Mesothelial cell of epicardium (in vitro differentiated cells): ENCODE measurements at regions not wholly inside any gene's neighbourhood (a gene's known extent, or its start where the extent isn't known, plus 50 kb on each side); places are given as distances from the start of the nearest gene placed in this dataset.

Source experiments
- DNase-seq, 2 experiments: peaks; one replicate each; pipeline ENCODE4 v3.0.0; 2021; ENCODE audit warnings: low spot score in 2 of 2; ENCODE audit not compliant: unreplicated experiment in 2 of 2
- H3K27ac Mint-ChIP-seq: 2 replicates; pipeline ENCODE4 v1.8.0; 2021; ENCODE audit warnings: mixed read lengths
- H3K27me3 Mint-ChIP-seq: 2 replicates; pipeline ENCODE4 v1.8.0; 2021; ENCODE audit warnings: low read depth, mixed read lengths
- H3K36me3 Mint-ChIP-seq: 2 replicates; pipeline ENCODE4 v1.8.0; 2021; ENCODE audit warnings: mixed read lengths
- H3K4me1 Mint-ChIP-seq: 2 replicates; pipeline ENCODE4 v1.8.0; 2021; ENCODE audit warnings: mixed read lengths
- H3K4me3 Mint-ChIP-seq: 2 replicates; pipeline ENCODE4 v1.8.0; 2021; ENCODE audit warnings: mild to moderate bottlenecking, moderate library complexity, mixed read lengths
- H3K9me3 Mint-ChIP-seq: 2 replicates; pipeline ENCODE4 v1.8.0; 2021; ENCODE audit warnings: mixed read lengths
- CTCF ChIP-seq: fragments of 200-600 bp; sonication (generic); IDR thresholded peaks from one replicate; pipeline ENCODE4 v1.5.0; 2021; ENCODE audit warnings: antibody characterized with exemption; ENCODE audit not compliant: unreplicated experiment

GRCh38 chr2:204360218-204361007, 184.9 kb upstream of the PARD3B start:
- Mint-ChIP-seq H3K27ac (no peak overlapping the region), H3K4me1 (peaks cover 14% of the 10 kb centered on the region), H3K4me3 (no peak overlapping the region), H3K27me3 (peaks cover 1% of the 10 kb centered on the region), H3K36me3 (no peaks in the 10 kb centered on the region), H3K9me3 (no peaks in the 10 kb centered on the region)
- no peak for TF ChIP-seq CTCF
- DNase-seq, result no peak

- H3K27ac Mint-ChIP-seq, result no peak overlapping the region
- H3K27me3 Mint-ChIP-seq, result peaks cover under 1% of the 10 kb centered on the region
- no peaks in the 10 kb centered on the region for H3K9me3 Mint-ChIP-seq
- TF ChIP-seq CTCF, result no peak
- H3K36me3 Mint-ChIP-seq, result no peaks in the 10 kb centered on the region
- H3K4me1 Mint-ChIP-seq, result peaks cover 11% of the 10 kb centered on the region
- DNase-seq, result no peak
- no peak overlapping the region for H3K4me3 Mint-ChIP-seq
Observed at GRCh38 chr2:204361738-204362137, 183.5 kb upstream of the PARD3B start.

DNA sequence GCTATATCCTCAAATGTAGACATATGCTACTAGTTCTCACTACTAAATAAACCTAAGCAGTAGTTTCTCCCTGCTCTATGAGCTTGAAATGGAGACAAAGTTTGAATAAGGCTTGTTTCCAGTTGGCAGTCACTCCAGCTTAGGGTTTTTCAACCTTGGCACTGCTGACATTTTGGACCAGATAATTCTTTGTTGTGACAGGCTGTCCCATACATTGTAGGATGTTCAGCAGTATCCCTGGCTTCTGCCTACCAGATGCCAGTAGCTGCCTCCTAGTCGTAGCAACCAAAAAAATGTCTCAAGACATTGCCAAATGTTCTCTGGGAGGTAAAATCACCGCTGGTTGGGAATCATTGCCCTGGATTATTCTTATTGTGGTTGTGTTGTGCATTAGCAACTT, 182.7 kb upstream of the PARD3B start:
- no peak for DNase-seq
- Mint-ChIP-seq H3K4me3 (no peak overlapping the region), H3K4me1 (peaks cover 4% of the 10 kb centered on the region)

GRCh38 chr2:204363513-204363912, 181.8 kb upstream of the PARD3B start:
- no peak overlapping the region for H3K4me3 Mint-ChIP-seq
- DNase-seq, result no peak
- no peaks in the 10 kb centered on the region for H3K27me3 Mint-ChIP-seq
- no peaks in the 10 kb centered on the region for H3K9me3 Mint-ChIP-seq
- no peak for TF ChIP-seq CTCF
- peaks cover 4% of the 10 kb centered on the region for H3K4me1 Mint-ChIP-seq
- no peaks in the 10 kb centered on the region for H3K36me3 Mint-ChIP-seq
- H3K27ac Mint-ChIP-seq, result no peak overlapping the region

More for the DNA sequence above, 182.7 kb upstream of the PARD3B start:
- H3K27ac Mint-ChIP-seq, result no peak overlapping the region
- H3K27me3 Mint-ChIP-seq, result no peaks in the 10 kb centered on the region
- TF ChIP-seq CTCF, result no peak
- no peaks in the 10 kb centered on the region for H3K9me3 Mint-ChIP-seq
- no peaks in the 10 kb centered on the region for H3K36me3 Mint-ChIP-seq

GRCh38 chr2:204364860-204365535, 180.3 kb upstream of the PARD3B start:
- TF ChIP-seq CTCF, result no peak
- DNase-seq, result no peak
- no peak overlapping the region for H3K27ac Mint-ChIP-seq
- no peaks in the 10 kb centered on the region for H3K9me3 Mint-ChIP-seq
- peaks cover 4% of the 10 kb centered on the region for H3K4me1 Mint-ChIP-seq
- no peak overlapping the region for H3K4me3 Mint-ChIP-seq
- H3K27me3 Mint-ChIP-seq, result no peaks in the 10 kb centered on the region
- H3K36me3 Mint-ChIP-seq, result no peaks in the 10 kb centered on the region
